PC-9 (cell line): ENCODE measurements at regions not wholly inside any gene's neighbourhood (a gene's known extent, or its start where the extent isn't known, plus 50 kb on each side); places are given as distances from the start of the nearest gene placed in this dataset.
"Not testable (repeated sequence)": the region's sequence is repeated elsewhere in the genome, so short reads cannot be mapped to it uniquely, and the experiment has no call there.

Experiments
- EZH2 ChIP-seq: fragments of 200-600 bp; sonication (generic); IDR thresholded peaks from 2 replicates; pipeline ENCODE4 v1.8.0; 2017; ENCODE audit warnings: antibody characterized with exemption, low read depth
- TF ChIP-seq, protein P1 (sequence below): fragments of 200-600 bp; sonication (generic); conservative IDR thresholded peaks from 2 replicates; pipeline ENCODE4 v1.6.1; 2017; ENCODE audit warnings: mixed run types, antibody characterized with exemption, mild to moderate bottlenecking, moderate library complexity

DNA sequence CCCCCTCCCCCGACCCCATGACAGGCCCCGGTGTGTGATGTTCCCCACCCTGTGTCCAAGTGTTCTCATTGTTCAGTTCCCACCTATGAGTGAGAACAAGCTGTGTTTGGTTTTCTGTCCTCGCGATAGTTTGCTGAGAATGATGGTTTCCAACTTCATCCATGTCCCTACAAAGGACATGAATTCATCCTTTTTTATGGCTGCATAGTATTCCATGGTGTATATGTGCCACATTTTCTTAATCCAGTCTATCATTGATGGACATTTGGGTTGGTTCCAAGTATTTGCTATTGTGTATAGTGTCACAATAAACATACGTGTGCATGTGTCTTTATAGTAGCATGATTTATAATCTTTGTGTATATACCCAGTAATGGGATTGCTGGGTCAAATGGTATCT, 110.4 kb upstream of the CRHR1 start:
- TF ChIP-seq, protein P1, sequence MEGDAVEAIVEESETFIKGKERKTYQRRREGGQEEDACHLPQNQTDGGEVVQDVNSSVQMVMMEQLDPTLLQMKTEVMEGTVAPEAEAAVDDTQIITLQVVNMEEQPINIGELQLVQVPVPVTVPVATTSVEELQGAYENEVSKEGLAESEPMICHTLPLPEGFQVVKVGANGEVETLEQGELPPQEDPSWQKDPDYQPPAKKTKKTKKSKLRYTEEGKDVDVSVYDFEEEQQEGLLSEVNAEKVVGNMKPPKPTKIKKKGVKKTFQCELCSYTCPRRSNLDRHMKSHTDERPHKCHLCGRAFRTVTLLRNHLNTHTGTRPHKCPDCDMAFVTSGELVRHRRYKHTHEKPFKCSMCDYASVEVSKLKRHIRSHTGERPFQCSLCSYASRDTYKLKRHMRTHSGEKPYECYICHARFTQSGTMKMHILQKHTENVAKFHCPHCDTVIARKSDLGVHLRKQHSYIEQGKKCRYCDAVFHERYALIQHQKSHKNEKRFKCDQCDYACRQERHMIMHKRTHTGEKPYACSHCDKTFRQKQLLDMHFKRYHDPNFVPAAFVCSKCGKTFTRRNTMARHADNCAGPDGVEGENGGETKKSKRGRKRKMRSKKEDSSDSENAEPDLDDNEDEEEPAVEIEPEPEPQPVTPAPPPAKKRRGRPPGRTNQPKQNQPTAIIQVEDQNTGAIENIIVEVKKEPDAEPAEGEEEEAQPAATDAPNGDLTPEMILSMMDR: not testable (repeated sequence)
- not testable (repeated sequence) for TF ChIP-seq EZH2
